NOMO-1 treated with DMSO at 0.1 percent for 48 hours (cell line): ENCODE measurements at regions not wholly inside any gene's neighbourhood (a gene's known extent, or its start where the extent isn't known, plus 50 kb on each side); places are given as distances from the start of the nearest gene placed in this dataset.
"Not testable (repeated sequence)": the region's sequence is repeated elsewhere in the genome, so short reads cannot be mapped to it uniquely, and the experiment has no call there.

Source experiments
- DNase-seq: peaks from one replicate; lab custom pipeline; 2025; ENCODE audit not compliant: unreplicated experiment; lab: John Stamatoyannopoulos, UW

DNA sequence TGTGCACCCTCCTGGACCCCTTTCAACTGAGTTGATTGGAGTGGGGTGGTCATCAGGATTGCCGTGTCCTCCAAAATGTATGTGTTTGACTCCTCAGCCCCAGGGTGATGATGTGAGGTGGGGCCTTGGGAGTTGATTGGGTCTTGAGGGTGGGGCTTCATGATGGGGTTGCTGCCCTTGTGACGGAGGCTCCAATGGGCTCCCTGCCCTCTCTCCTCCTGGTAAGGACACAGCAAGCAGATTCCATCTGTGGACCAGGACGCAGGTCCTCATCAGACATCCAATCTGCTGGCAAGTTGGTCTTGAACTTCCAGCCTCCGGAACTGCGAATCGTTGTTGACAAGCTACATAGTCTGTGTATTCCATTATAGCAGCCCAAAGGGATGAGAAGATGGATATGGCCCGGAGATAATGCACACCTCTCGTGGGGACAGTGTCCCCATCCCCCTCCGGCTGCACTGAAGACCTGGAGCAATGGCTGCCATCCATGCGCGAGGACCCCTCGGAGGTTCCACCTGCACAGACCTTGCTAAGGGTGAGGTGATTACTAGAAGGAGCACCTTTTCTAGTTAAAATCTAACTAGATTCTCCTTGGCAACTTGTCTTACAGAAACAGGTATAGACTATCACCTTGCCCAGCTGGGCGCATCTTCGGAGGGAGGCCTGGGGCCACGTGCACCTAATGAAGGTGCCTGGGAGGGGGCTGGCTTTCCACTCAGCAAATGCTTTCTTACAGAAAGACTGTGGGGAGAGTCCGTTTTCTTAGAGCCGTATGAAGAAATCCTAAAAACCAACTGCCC lies 75.7 kb upstream of the IRX4 start:
- no peak for DNase-seq

- no peak for DNase-seq
These were observed 72.9 kb upstream of the IRX4 start for GRCh38 chr5:1955586-1955985.

- DNase-seq = not testable (repeated sequence)
These were observed 71.0 kb upstream of the IRX4 start for GRCh38 chr5:1953710-1954109.

- no peak for DNase-seq
These were observed 69.8 kb upstream of the IRX4 start for GRCh38 chr5:1952444-1953099.

DNA sequence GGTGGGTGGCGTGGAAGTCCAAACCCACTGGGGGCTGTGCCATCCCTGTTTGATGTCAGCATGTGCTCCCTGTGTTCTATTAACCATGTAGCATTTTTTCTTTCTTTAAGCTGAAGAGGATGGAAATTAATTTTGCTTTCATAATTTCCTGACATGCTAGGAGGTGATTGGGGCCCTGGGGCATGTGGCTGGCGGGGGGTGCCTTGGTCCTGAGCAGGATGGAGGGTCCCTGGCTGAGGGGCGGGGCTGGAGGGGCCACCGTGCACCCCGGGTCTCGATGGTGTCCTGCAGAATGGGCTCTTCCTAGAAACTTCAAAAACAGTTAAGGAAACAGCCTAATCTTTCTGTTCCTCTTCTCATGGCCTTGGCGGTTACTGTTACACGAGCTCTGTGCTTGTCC lies 69.3 kb upstream of the IRX4 start:
- DNase-seq = no peak

GRCh38 chr5:1951165-1951816 lies 68.6 kb upstream of the IRX4 start:
- no peak for DNase-seq

- no peak for DNase-seq
These were observed 68.0 kb upstream of the IRX4 start for GRCh38 chr5:1950708-1951103.

GRCh38 chr5:1950096-1950707 lies 67.5 kb upstream of the IRX4 start:
- DNase-seq = no peak

- no peak for DNase-seq
These were observed 66.5 kb upstream of the IRX4 start for GRCh38 chr5:1949253-1949652.

DNA sequence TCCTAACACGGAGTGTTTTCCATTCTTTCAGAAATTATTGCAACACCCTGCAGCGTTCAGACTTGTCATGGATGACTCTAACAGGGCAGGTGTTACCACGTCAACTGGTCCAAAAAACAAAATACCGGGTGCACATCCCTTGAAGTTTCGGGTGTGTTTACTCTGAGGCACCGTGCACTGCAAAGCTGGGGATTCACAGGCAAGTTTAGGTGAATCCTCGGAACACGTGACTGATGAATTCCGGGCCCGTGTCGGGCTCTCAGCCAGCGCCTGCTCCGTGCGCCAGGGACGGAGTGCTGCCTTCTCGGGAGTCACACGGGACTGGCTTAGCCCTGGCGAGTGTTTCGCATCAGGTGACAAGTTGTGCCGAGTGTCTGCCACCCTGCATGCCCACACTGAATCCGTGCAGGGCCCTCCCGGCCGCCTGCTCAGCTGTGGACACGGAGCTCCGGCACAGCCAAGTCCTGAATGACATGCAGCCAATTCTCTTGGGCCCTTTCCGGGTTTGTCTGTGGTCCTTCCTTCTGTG lies 66.0 kb upstream of the IRX4 start:
- no peak for DNase-seq

DNA sequence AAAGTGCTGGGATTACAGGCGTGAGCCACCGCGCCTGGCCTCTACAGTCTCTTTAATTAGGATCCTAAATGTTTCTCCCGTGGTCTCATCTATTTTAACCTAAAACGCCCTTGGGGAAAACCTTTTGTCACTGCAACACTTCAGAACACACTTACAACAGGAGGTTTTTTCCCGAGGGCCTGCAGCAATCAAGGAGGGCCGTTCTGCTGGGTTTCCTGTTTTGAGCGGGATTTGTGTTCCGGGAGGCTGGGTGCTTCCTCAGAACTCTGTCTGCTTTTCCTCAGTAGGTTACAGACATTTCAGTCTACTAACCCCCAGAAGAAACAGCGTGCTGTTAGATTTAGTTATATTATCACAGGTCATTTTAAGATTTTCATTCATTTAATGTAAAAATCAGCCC lies 65.4 kb upstream of the IRX4 start:
- no peak for DNase-seq

GRCh38 chr5:1946776-1947175 lies 64.1 kb upstream of the IRX4 start:
- DNase-seq = no peak

DNA sequence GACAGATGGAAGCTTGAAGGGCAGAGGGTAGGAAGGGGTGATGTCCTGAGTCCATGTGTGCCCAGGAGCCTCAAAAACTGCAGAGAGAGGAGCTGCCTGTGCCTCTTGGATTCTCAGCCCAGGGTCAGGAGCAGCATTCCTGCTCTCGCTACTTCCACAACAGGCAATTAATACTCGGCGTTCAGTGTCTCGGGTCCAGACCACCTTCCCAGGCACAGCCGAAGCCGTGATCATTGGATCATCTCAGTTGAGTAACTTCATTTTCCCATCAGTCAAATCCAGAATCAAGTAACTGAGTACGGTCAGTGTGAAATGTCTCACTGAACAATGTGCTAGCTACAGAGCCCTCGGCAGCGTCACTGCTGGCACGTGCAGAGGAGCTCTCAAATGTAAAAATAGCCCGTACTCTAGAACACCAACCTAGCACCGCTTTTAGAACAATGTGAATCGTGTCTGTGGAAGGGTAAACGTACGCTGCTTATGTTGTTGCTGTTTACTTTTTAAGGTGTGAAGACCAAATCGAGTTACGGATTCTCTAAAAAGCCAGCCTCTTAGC lies 63.5 kb upstream of the IRX4 start:
- no peak for DNase-seq

DNA sequence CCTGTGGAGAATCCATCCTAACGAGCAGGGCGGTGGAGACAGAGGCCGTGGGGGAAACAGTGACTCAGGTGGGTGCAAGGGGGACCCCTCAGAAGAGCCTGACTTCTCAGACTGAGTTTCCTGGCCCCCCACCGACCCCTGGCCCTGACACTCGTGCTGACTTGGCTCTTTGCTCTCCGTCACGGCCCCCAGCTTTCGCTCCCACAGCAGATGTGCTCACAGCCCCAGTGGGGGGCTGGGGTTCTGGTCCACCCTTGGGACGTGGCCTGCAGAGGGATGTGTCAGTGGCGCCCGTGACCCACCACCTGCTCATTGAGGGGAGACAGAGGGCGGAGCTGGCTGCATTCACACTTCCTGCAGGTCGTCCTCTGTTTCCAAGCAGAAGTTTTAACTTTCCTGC lies 62.9 kb upstream of the IRX4 start:
- DNase-seq = no peak

- no peak for DNase-seq
These were observed 61.7 kb upstream of the IRX4 start for GRCh38 chr5:1944408-1944807.

DNA sequence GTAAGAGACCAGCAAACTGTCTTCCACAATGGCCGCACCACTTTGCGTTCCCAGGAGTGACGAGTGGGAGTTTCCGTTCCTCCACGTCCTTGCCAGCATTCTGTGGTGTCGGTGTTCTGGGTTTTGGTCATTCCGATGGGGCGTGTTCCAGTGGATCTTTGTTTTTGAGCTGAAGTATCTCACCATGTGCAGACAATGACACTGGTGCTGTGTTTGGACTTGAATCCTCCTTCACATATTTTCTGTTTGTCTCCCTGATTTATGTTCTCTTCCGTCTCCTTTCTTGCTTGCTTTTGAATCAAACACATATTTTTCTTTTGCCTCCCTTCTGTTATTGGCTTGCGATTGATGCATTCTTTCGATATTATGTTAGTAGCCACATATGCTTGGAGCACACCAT lies 60.8 kb upstream of the IRX4 start:
- DNase-seq = no peak

- no peak for DNase-seq
These were observed 59.9 kb upstream of the IRX4 start for GRCh38 chr5:1942630-1943029.

DNA sequence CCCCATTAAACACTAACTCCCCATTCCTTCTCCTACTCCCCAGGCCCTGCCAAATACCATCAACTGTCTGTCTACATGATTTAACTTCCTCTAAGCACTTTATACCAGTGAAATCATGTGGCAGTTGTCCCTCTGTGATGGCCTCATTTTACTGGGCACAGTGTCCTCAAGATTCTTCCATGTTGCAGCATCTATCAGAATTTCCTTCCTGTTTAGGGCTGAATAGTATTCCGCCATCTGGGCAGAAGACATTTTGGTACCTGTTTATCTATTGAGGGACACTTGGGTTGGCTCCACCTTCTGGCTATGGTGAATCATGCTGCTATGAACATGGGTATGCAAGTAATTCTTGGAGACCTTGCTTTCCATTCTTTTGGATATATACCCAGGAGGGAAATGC lies 59.4 kb upstream of the IRX4 start:
- DNase-seq = no peak

DNA sequence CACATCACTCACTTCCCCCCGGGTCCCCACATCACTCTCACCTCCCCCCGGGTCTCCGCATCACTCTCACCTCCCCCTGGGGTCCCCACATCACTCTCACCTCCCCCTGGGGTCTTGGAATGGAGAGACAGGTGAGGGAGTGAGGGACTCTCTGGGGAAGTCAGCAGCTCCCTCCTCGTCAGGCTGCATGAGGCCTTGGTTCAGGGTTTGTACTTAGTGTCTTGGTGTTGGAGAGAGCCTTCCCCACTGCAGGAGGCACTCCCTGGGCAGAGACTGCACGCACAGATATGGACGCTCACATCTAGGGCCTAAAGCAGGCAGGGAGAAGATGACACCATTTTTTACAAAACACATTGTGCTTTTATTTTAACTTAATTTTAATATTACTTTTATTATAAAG lies 56.5 kb upstream of the IRX4 start:
- DNase-seq = no peak

- no peak for DNase-seq
These were observed 55.7 kb upstream of the IRX4 start for GRCh38 chr5:1938310-1939000.

DNA sequence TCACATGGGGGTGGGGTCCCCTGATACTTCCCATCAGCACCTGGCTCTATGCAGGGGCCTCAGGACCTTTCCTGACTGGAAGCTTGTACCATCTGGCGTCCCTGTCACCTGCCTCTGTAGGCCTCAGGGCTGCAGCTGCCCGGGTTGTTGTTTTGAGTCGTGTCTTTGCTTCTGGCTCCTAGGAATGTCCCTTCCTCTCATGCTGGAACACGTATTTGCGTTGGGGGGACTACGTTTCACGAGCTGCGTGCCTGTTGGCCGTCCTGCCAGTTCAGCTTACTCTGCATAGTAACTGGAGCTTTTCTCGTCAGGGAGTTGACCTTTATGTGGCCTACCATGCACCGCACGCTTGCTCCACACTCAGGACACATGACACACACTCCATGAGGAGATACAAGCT lies 54.9 kb upstream of the IRX4 start:
- DNase-seq = no peak
